ENCODE measurements at regions not wholly inside any gene's neighbourhood (a gene's known extent, or its start where the extent isn't known, plus 50 kb on each side); places are given as distances from the start of the nearest gene placed in this dataset.

- peaks cover 0 to 9% of the 10 kb centered on the region in 2 experiments; a peak in 1 of 4 replicates for H3K4me1 ChIP-seq (ENCODE audit: control insufficient read depth in 1 of 2, insufficient read depth in 2 of 2, low read depth in 1 of 2, low read length in 1 of 2)
- H3K9me3 ChIP-seq: no peaks in the 10 kb centered on the region
- DNase-seq: no peak
- H3K9ac ChIP-seq: no peak overlapping the region
- no peak for TF ChIP-seq GATA2 (CRISPR knock-in tag; IDR thresholded peaks at IDR 0.05)
- no peak for TF ChIP-seq ELF1 (IDR thresholded peaks at IDR 0.05)
- TF ChIP-seq CTCF (IDR thresholded peaks at IDR 0.05): no peak
- no peak for TF ChIP-seq TEAD4 (IDR thresholded peaks at IDR 0.05; ENCODE audit: borderline replicate concordance, insufficient read depth)
- no peak for TF ChIP-seq NRF1 (IDR thresholded peaks at IDR 0.05; ENCODE audit: low read depth, low read length)
- TF ChIP-seq FOXM1 (IDR thresholded peaks at IDR 0.05; ENCODE audit: low read depth): no peak
- TF ChIP-seq CHD2 (IDR thresholded peaks at IDR 0.05; ENCODE audit: low read length, partially characterized antibody): no peak
- no peak for TF ChIP-seq USF2 (IDR thresholded peaks at IDR 0.05; ENCODE audit: borderline replicate concordance, low read depth, low read length)
- TF ChIP-seq USF1 (IDR thresholded peaks at IDR 0.05; ENCODE audit: borderline replicate concordance, low read depth): no peak
- no peak for TF ChIP-seq EZH2phosphoT487 (IDR thresholded peaks at IDR 0.05; ENCODE audit: borderline replicate concordance, low read depth)
- no peak for TF ChIP-seq MEF2A (IDR thresholded peaks at IDR 0.05; ENCODE audit: borderline replicate concordance, low read depth)
- no peak for TF ChIP-seq POLR2AphosphoS5 (IDR thresholded peaks at IDR 0.05; ENCODE audit: low read depth, low read length)
- no peaks in the 10 kb centered on the region for H3K36me3 ChIP-seq (replicated peaks in 1 of 2; ENCODE audit: control insufficient read depth in 1 of 2, insufficient read depth in 2 of 2, low read length in 1 of 2)
- H3K9me2 ChIP-seq: no peaks in the 10 kb centered on the region
- H4K20me1 ChIP-seq (ENCODE audit: insufficient read depth): no peaks in the 10 kb centered on the region
- no peaks in the 10 kb centered on the region for H3K27me3 ChIP-seq (ENCODE audit: insufficient read depth)
- no peaks in the 10 kb centered on the region for H3F3A ChIP-seq (replicated peaks; ENCODE audit: insufficient read depth)
- POLR2A ChIA-PET: no interaction called here
- no peaks in the 10 kb centered on the region for H3K79me2 ChIP-seq (ENCODE audit: insufficient read depth)
- no peak overlapping the region for H2AFZ ChIP-seq (ENCODE audit: low read depth)
- H3K4me3 ChIP-seq (ENCODE audit: low read depth in 2 of 2, low read length in 1 of 2): no peak overlapping the region
- H3K27ac ChIP-seq (ENCODE audit: low read depth in 2 of 2, low read length in 1 of 2): no peak overlapping the region
- CTCF ChIA-PET: no interaction called here
- H3K4me2 ChIP-seq: no peak overlapping the region
- WGBS (ENCODE audit: low lambda C conversion rate): 76% methylated on average over 7 of the region's 7 CpGs
These were observed 153.6 kb upstream of the PITRM1 start for GRCh38 chr10:3325954-3326750.

- Histone ChIP-seq H3K9me2 (no peaks in the 10 kb centered on the region), H3K27ac (ENCODE audit: low read depth in 2 of 2, low read length in 1 of 2) (no peak overlapping the region), H3K4me2 (no peak overlapping the region), H3F3A (replicated peaks; ENCODE audit: insufficient read depth) (no peaks in the 10 kb centered on the region), H2AFZ (ENCODE audit: low read depth) (no peak overlapping the region), H3K27me3 (ENCODE audit: insufficient read depth) (no peaks in the 10 kb centered on the region), H3K79me2 (ENCODE audit: insufficient read depth) (no peaks in the 10 kb centered on the region), H3K36me3 (replicated peaks in 1 of 2; ENCODE audit: control insufficient read depth in 1 of 2, insufficient read depth in 2 of 2, low read length in 1 of 2) (no peaks in the 10 kb centered on the region), H3K4me1 (ENCODE audit: control insufficient read depth in 1 of 2, insufficient read depth in 2 of 2, low read depth in 1 of 2, low read length in 1 of 2) (peaks cover 0 to 9% of the 10 kb centered on the region in 2 experiments; a peak in 1 of 4 replicates), H3K9me3 (no peaks in the 10 kb centered on the region), H4K20me1 (ENCODE audit: insufficient read depth) (no peaks in the 10 kb centered on the region), H3K9ac (no peak overlapping the region), H3K4me3 (ENCODE audit: low read depth in 2 of 2, low read length in 1 of 2) (no peak overlapping the region)
- no peak for DNase-seq
- WGBS (ENCODE audit: low lambda C conversion rate): 92% methylated on average over 8 of the region's 8 CpGs
- ChIA-PET CTCF (interaction anchor here (1.5 kb wide), 1 partner anchor 24 kb away, joined by 4 read pairs; no protein-coding TSS in a partner anchor), POLR2A (interaction anchor here (1.0 kb wide), 1 partner anchor 461 kb away, joined by 3 read pairs; the partner anchor contains the start of gene KLF6)
- TF ChIP-seq RCOR1 (IDR thresholded peaks at IDR 0.05; ENCODE audit: low read length) (no peak), FOXM1 (IDR thresholded peaks at IDR 0.05; ENCODE audit: low read depth) (no peak), SMC3 (IDR thresholded peaks at IDR 0.05; ENCODE audit: low read depth, low read length) (no peak), USF1 (IDR thresholded peaks at IDR 0.05; ENCODE audit: borderline replicate concordance, low read depth) (no peak), GATA2 (CRISPR knock-in tag; IDR thresholded peaks at IDR 0.05) (no peak), RXRA (IDR thresholded peaks at IDR 0.05; ENCODE audit: borderline replicate concordance, low read depth) (no peak), TAF1 (IDR thresholded peaks at IDR 0.05; ENCODE audit: borderline replicate concordance, low read depth, low read length) (no peak), REST (IDR thresholded peaks at IDR 0.05; ENCODE audit: low read depth, low read length) (no peak)
These were observed 152.0 kb upstream of the PITRM1 start for GRCh38 chr10:3324612-3325038.

Data from SK-N-SH (cell line).